Hepatocyte (in vitro differentiated cells): ENCODE measurements at regions not wholly inside any gene's neighbourhood (a gene's known extent, or its start where the extent isn't known, plus 50 kb on each side); places are given as distances from the start of the nearest gene placed in this dataset.

Experiments
- CTCF ChIP-seq: fragments of 200-600 bp; sonication (generic); IDR thresholded peaks from 2 replicates; pipeline ENCODE4 v1.5.1; 2016; ENCODE audit warnings: antibody characterized with exemption, mild to moderate bottlenecking; ENCODE audit not compliant: poor library complexity
- EZH2 ChIP-seq: fragments of 200-600 bp; sonication (generic); IDR thresholded peaks from 2 replicates; pipeline ENCODE4 v1.6.1; 2016; ENCODE audit warnings: antibody characterized with exemption, mild to moderate bottlenecking, borderline replicate concordance

DNA sequence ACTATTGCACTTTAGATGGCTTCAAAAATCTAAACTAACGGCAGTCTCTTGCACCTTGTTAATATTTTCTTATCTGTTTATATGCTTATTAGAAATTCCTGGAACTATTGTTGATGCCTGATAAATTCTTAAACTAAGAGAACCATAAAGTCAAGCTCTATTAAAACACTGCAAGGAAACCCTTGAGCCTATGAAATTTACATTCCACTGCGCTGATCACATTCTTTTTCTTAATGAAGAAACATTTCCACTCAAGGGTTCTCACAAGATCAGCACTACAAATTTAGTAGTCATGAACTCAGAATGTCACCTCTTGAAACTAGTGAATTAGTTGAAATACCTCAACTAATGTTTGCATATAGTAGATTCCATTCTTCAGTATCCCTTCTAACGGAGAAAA, 331.8 kb upstream of the SLC8A1 start:
- TF ChIP-seq CTCF (no peak), EZH2 (no peak)
